K562 (cell line): ENCODE measurements at regions not wholly inside any gene's neighbourhood (a gene's known extent, or its start where the extent isn't known, plus 50 kb on each side); places are given as distances from the start of the nearest gene placed in this dataset.

ENCODE experiments used
- ATAC-seq: fragments of 200-7000 bp; cut with Tn5 transposase; 3 replicates; pipeline ENCODE4 v1.9.1; 2020; ENCODE audit warnings: moderate library complexity
- BruUV-seq: library from RNA; stranded (reverse); fragments of 400-500 nt; replicated peaks from 2 replicates; lab custom pipeline; 2021; lab: Mats Ljungman, UMichigan
- CTCF ChIA-PET: fragments of 300-600 bp; formaldehyde crosslinking; extraction: SDS; loops from one replicate; lab custom pipeline; 2021; ENCODE audit warnings: low intra/inter-chr PET ratio; lab: Yijun Ruan, JAX
- POLR2A ChIA-PET: fragments of 300-600, 350-650 bp; sonication (Branson Sonifier 250); formaldehyde crosslinking; extraction: SDS; loops from one replicate; lab custom pipeline; 2021; ENCODE audit warnings: antibody characterized with exemption, inconsistent platforms; lab: Yijun Ruan, JAX
- DNase-seq, 4 experiments: peaks; one replicate each; pipeline versions ENCODE4 v3.0.0 to v3.0.0-alpha.2; 2011 to 2018; ENCODE audit warnings: low spot score in 3 of 4, mixed read lengths in 3 of 4; ENCODE audit errors: extremely low read depth in 1 of 4
- FAIRE-seq: peaks from 2 replicates; lab custom pipeline; 2011; peaks lifted over from hg19 to GRCh38; lab: Jason Lieb, UNC
- H2AFZ ChIP-seq: 2 replicates; pipeline ENCODE4 v1.6.0; 2011; ENCODE audit warnings: low read depth, low read length, control low read depth, inconsistent platforms
- H3K27ac ChIP-seq: fragments of 200-600 bp; 3 replicates; pipeline ENCODE4 v1.8.0; 2011; ENCODE audit warnings: low read depth, mild to moderate bottlenecking, control low read depth, inconsistent platforms, low read length, moderate library complexity, mixed read lengths; ENCODE audit errors: extremely low read depth
- H3K27me3 ChIP-seq, 2 experiments: fragments of 300-600 bp in 1 of 2; 2 replicates in 1 of 2; 3 replicates in 1 of 2; pipeline versions ENCODE4 v1.6.0 to v1.8.0; 2011; ENCODE audit warnings: inconsistent platforms in 2 of 2, low read length in 2 of 2, mild to moderate bottlenecking in 1 of 2, mixed read lengths in 1 of 2, moderate library complexity in 1 of 2; ENCODE audit not compliant: control insufficient read depth in 2 of 2, insufficient read depth in 2 of 2
- H3K36me3 ChIP-seq: fragments of 300-600 bp; 3 replicates; pipeline ENCODE4 v1.8.0; 2011; ENCODE audit warnings: mild to moderate bottlenecking, low read length, inconsistent platforms; ENCODE audit not compliant: control insufficient read depth, insufficient read depth
- H3K4me1 ChIP-seq, 2 experiments: fragments of 200-600 bp in 1 of 2; replicated peaks in 1 of 2; 2 replicates in 1 of 2; 3 replicates in 1 of 2; pipeline versions ENCODE4 v1.5.1 to v1.8.0; 2011; ENCODE audit warnings: inconsistent platforms in 2 of 2, low read length in 2 of 2, mild to moderate bottlenecking in 1 of 2, mixed read lengths in 1 of 2, moderate library complexity in 1 of 2; ENCODE audit not compliant: control insufficient read depth in 2 of 2, insufficient read depth in 2 of 2
- H3K4me2 ChIP-seq: 2 replicates; pipeline ENCODE4 v1.6.1; 2011; ENCODE audit warnings: low read length, control low read depth, inconsistent platforms, mixed read lengths; ENCODE audit not compliant: insufficient read depth
- H3K4me3 ChIP-seq: fragments of 200-600 bp; sonication (generic), shearing (Covaris generic); 2 replicates; pipeline ENCODE4 v1.5.1; 2016; ENCODE audit warnings: control low read depth, inconsistent platforms
- H3K79me2 ChIP-seq: fragments of 200-600 bp; 3 replicates; pipeline ENCODE4 v1.8.0; 2011; ENCODE audit warnings: low read length, inconsistent platforms; ENCODE audit not compliant: control insufficient read depth, insufficient read depth
- H3K9ac ChIP-seq, 2 experiments: 2 replicates each; pipeline versions ENCODE4 v1.6.0 to v1.6.1; 2011; ENCODE audit warnings: low read depth in 2 of 2, low read length in 2 of 2, control low read depth in 1 of 2, inconsistent platforms in 1 of 2, mild to moderate bottlenecking in 1 of 2, mixed read lengths in 1 of 2; ENCODE audit not compliant: insufficient read depth in 1 of 2
- H3K9me1 ChIP-seq: one replicate; pipeline ENCODE4 v1.6.0; 2011; ENCODE audit warnings: inconsistent platforms, mild to moderate bottlenecking, low read length, moderate library complexity; ENCODE audit not compliant: control insufficient read depth, insufficient read depth
- H3K9me3 ChIP-seq: replicated peaks from 2 replicates; pipeline ENCODE4 v1.5.1; 2011; ENCODE audit warnings: low read depth, low read length, inconsistent platforms; ENCODE audit not compliant: control insufficient read depth, insufficient read depth
- H4K20me1 ChIP-seq: replicated peaks from 2 replicates; pipeline ENCODE4 v1.6.1; 2011; ENCODE audit warnings: low read length, inconsistent platforms, mixed read lengths; ENCODE audit not compliant: control insufficient read depth, insufficient read depth
- ATF1 ChIP-seq, 2 experiments: fragments of 450-650 bp in 1 of 2; IDR thresholded peaks; 2 replicates each; pipeline ENCODE4 v1.6.1; 2016; ENCODE audit warnings: missing compliant biosample characterization in 1 of 2, missing genetic modification characterization in 1 of 2
- CCNT2 ChIP-seq: IDR thresholded peaks from 2 replicates; pipeline ENCODE4 v1.6.1; 2011; ENCODE audit warnings: borderline replicate concordance, low read depth, mild to moderate bottlenecking, moderate library complexity, mixed read lengths, low read length; ENCODE audit not compliant: insufficient read length; ENCODE audit errors: extremely low read depth
- DNMT1 ChIP-seq: fragments of 450-650 bp; IDR thresholded peaks from 2 replicates; pipeline ENCODE4 v1.6.1; 2016; ENCODE audit warnings: antibody characterized with exemption, mild to moderate bottlenecking
- ELF1 ChIP-seq: fragments of 200-800 bp; sonication (Bioruptor generic); IDR thresholded peaks from 2 replicates; pipeline ENCODE4 v1.6.1; 2016; ENCODE audit warnings: missing genetic modification characterization, missing compliant biosample characterization
- FOS ChIP-seq: IDR thresholded peaks from 3 replicates; pipeline ENCODE4 v1.6.1; 2011; ENCODE audit not compliant: insufficient read length; ENCODE audit errors: extremely low read depth
- HDGF ChIP-seq: fragments of 450-650 bp; IDR thresholded peaks from 2 replicates; pipeline ENCODE4 v1.6.1; 2016
- TCF3 ChIP-seq: sonication (generic); formaldehyde crosslinking; IDR thresholded peaks from 2 replicates; pipeline ENCODE4 v1.4.0; 2020; ENCODE audit warnings: mild to moderate bottlenecking, missing genetic modification reagents
- TGIF2 ChIP-seq: sonication (generic); formaldehyde crosslinking; IDR thresholded peaks from 2 replicates; pipeline ENCODE4 v1.8.1; 2022; ENCODE audit warnings: mild to moderate bottlenecking, missing genetic modification reagents, moderate library complexity
- ZKSCAN3 ChIP-seq: fragments of 250-450 bp; sonication (Bioruptor Pico); IDR thresholded peaks from 2 replicates; pipeline ENCODE4 v1.4.0; 2020
- WGBS: fragments of 100-300 bp; shearing (Covaris generic); methylation state at CpG from one replicate; pipeline ENCODE4 v1.1.6; 2016; ENCODE audit warnings: low coverage, mixed read lengths; ENCODE audit not compliant: insufficient coverage; ENCODE audit errors: missing lambda C conversion rate; 5-methylcytosine and 5-hydroxymethylcytosine counted together
- in situ Hi-C: fragments of 300-500 bp; cut with MboI; formaldehyde crosslinking; loops from 4 replicates; pipeline ENCODE4 v1.15.0; 2018; ENCODE audit warnings: inconsistent platforms, mixed read lengths
- intact Hi-C: fragments of 100-400 bp; cut with micrococcal nuclease; formaldehyde crosslinking; loops from 2 replicates; pipeline ENCODE4 v1.14.2; 2022
- TF ChIP-seq, protein P1 (sequence below), 2 experiments: fragments of 450-650 bp; IDR thresholded peaks; 2 replicates each; pipeline ENCODE4 v1.6.1; 2018; ENCODE audit warnings: mild to moderate bottlenecking in 2 of 2, low read depth in 1 of 2; ENCODE audit not compliant: partially characterized antibody in 2 of 2

GRCh38 chr1:60553730-60554129 is 480.2 kb upstream of the C1orf87 start:
- TF ChIP-seq ATF1 (CRISPR knock-in tag; IDR thresholded peaks at IDR 0.05) = no peak
- TF ChIP-seq ATF1 (tag; IDR thresholded peaks at IDR 0.05) = no peak
- no peak for TF ChIP-seq CCNT2
- TF ChIP-seq TGIF2 (CRISPR knock-in tag) = no peak
- no peak for TF ChIP-seq ZKSCAN3 (CRISPR knock-in tag)
- no peak for TF ChIP-seq DNMT1
- no peak for TF ChIP-seq TCF3 (CRISPR knock-in tag)
- no peak for TF ChIP-seq FOS
- TF ChIP-seq HDGF = no peak
- TF ChIP-seq, protein P1, sequence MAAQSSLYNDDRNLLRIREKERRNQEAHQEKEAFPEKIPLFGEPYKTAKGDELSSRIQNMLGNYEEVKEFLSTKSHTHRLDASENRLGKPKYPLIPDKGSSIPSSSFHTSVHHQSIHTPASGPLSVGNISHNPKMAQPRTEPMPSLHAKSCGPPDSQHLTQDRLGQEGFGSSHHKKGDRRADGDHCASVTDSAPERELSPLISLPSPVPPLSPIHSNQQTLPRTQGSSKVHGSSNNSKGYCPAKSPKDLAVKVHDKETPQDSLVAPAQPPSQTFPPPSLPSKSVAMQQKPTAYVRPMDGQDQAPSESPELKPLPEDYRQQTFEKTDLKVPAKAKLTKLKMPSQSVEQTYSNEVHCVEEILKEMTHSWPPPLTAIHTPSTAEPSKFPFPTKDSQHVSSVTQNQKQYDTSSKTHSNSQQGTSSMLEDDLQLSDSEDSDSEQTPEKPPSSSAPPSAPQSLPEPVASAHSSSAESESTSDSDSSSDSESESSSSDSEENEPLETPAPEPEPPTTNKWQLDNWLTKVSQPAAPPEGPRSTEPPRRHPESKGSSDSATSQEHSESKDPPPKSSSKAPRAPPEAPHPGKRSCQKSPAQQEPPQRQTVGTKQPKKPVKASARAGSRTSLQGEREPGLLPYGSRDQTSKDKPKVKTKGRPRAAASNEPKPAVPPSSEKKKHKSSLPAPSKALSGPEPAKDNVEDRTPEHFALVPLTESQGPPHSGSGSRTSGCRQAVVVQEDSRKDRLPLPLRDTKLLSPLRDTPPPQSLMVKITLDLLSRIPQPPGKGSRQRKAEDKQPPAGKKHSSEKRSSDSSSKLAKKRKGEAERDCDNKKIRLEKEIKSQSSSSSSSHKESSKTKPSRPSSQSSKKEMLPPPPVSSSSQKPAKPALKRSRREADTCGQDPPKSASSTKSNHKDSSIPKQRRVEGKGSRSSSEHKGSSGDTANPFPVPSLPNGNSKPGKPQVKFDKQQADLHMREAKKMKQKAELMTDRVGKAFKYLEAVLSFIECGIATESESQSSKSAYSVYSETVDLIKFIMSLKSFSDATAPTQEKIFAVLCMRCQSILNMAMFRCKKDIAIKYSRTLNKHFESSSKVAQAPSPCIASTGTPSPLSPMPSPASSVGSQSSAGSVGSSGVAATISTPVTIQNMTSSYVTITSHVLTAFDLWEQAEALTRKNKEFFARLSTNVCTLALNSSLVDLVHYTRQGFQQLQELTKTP (IDR thresholded peaks at IDR 0.05; ENCODE audit: low read depth in 1 of 2, partially characterized antibody in 2 of 2) = no peak
- TF ChIP-seq ELF1 (tag) = no peak
- H3K9ac ChIP-seq = no peak overlapping the region
- DNase-seq (no peak), FAIRE-seq (no peak), ATAC-seq (no peak)
- no peaks in the 10 kb centered on the region for H3K9me1 ChIP-seq
- 0% methylated on average over 2 of the region's 2 CpGs for WGBS
- POLR2A ChIA-PET = no interaction called here
- H2AFZ ChIP-seq = no peak overlapping the region
- no peak overlapping the region for H3K4me3 ChIP-seq
- no peaks in the 10 kb centered on the region for H3K36me3 ChIP-seq
- no peak overlapping the region for H3K27ac ChIP-seq
- CTCF ChIA-PET = no interaction called here
- H3K79me2 ChIP-seq = no peaks in the 10 kb centered on the region
- H3K4me1 ChIP-seq = no peaks in the 10 kb centered on the region
- in situ Hi-C loops = no loop called here
- intact Hi-C loops = no loop called here
- no peak overlapping the region for H3K4me2 ChIP-seq
- H4K20me1 ChIP-seq = no peaks in the 10 kb centered on the region
- no peaks in the 10 kb centered on the region for H3K27me3 ChIP-seq
- BruUV-seq = no TSS peak
- no peaks in the 10 kb centered on the region for H3K9me3 ChIP-seq
